AG09319 (cell line): ENCODE measurements at regions not wholly inside any gene's neighbourhood (a gene's known extent, or its start where the extent isn't known, plus 50 kb on each side); places are given as distances from the start of the nearest gene placed in this dataset.

Source experiments
- DNase-seq: peaks from one replicate; pipeline ENCODE4 v3.0.0-alpha.2; 2010; ENCODE audit warnings: low read depth; ENCODE audit errors: extremely low read depth
- CTCF ChIP-seq: IDR thresholded peaks from 2 replicates; pipeline ENCODE4 v1.5.1; 2011; ENCODE audit warnings: low read depth, mild to moderate bottlenecking, inconsistent platforms, low read length, moderate library complexity

- TF ChIP-seq CTCF = no peak
- DNase-seq = no peak
These were observed 94.3 kb upstream of the NR3C1 start for GRCh38 chr5:143497749-143498148.

- TF ChIP-seq CTCF = no peak
- DNase-seq = no peak
These were observed 93.5 kb upstream of the NR3C1 start for GRCh38 chr5:143496943-143497342.

DNA sequence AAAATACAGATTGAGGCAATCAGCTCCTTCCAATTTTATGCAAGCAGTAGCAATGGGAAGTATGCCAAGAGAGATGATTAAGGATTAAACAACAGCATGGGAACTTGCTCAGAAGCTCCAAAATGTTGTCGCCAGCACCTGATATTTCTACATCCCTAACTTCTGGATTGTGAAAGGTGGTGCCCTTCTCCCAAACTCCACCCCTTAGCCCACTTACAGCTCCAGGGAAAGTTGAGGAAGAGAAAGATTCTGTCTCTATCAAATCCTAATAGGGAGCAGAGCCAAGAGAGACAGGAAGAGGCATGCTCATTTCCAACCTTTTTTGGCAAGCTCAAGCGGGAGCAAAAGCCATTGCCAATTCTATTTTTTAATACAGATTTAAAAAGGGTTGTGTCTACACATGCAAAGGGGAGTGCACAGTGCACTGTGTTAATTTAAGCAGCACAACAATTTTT, 92.4 kb upstream of the NR3C1 start:
- no peak for TF ChIP-seq CTCF
- DNase-seq = no peak

- no peak for DNase-seq
- no peak for TF ChIP-seq CTCF
These were observed 91.6 kb upstream of the NR3C1 start for GRCh38 chr5:143495110-143495509.

DNA sequence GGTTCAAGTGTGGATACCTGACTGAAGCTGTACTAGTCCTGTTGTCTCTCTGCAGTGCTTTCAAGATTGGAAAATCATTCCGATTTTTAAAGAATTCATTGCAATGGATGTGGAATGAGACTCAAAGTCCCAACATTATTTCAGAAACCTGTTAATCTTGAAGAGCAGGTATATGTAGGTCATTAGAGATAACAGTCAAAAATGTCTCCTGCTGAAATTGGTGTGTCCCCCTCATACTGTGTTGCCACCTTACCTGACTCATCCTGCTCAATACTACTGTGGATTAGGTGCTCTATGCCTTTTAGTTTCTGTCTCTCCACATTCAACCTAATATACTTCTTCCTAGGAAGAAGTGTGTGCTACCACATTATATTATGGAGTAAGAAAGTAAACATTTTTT, 91.1 kb upstream of the NR3C1 start:
- no peak for TF ChIP-seq CTCF
- no peak for DNase-seq

DNA sequence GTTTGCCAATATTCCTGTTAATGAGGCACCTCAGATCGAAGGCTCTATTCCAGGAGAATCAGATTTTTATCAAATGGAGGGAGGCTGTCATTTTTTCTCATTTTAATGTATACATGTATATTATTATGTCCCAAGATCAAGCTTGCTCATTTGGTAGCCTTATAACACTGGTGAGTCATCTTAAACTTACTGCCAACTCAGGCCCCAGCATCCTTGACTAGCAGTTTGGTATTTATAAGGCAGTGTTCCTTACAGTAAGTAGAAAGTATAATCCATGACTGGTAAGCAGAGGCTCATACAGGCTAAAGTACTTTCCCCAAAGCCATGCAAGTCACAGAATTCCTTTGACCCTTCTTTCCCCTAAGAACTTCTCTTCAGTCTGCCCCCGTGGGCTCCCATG, 90.7 kb upstream of the NR3C1 start:
- peak; percentile 62 for DNase-seq
- TF ChIP-seq CTCF = no peak

DNA sequence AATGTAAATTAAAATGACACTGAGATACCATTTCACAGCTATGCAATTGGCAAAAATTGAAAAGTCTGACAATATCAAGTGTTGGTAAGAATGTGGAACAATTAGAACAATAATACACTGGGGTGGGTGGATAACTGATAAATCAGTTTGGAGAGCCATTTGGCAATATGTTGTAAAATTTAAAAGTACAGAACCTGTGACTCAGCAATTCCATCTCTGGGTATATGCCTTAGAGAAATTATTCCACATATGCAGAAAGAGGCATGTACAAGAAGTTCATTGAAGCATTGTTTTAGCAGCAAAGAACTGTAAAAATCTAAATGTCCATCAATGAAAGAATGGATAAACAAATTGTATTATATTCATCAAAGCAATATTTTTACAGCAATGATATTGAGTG, 89.3 kb upstream of the NR3C1 start:
- TF ChIP-seq CTCF = no peak
- DNase-seq = no peak
